Right ventricle myocardium superior (tissue), 1 donor: ENCODE measurements at regions not wholly inside any gene's neighbourhood (a gene's known extent, or its start where the extent isn't known, plus 50 kb on each side); places are given as distances from the start of the nearest gene placed in this dataset.
"Not testable (repeated sequence)": the region's sequence is repeated elsewhere in the genome, so short reads cannot be mapped to it uniquely, and the experiment has no call there.

Experiments used
- ATAC-seq: fragments of 200-7000 bp; cut with Tn5 transposase; one replicate; pipeline ENCODE4 v1.9.1; 2020; ENCODE audit warnings: mild to moderate bottlenecking; ENCODE audit not compliant: poor library complexity
- DNase-seq: peaks from one replicate; pipeline ENCODE4 v3.0.0-alpha.2; 2020
- intact Hi-C: fragments of 100-400 bp; cut with DNase I; formaldehyde crosslinking; loops from one replicate; pipeline ENCODE4 v1.11.2; 2022
- donor health status: DM: no; HTN: yes; CAD: no; lungs with severe emphysema.

DNA sequence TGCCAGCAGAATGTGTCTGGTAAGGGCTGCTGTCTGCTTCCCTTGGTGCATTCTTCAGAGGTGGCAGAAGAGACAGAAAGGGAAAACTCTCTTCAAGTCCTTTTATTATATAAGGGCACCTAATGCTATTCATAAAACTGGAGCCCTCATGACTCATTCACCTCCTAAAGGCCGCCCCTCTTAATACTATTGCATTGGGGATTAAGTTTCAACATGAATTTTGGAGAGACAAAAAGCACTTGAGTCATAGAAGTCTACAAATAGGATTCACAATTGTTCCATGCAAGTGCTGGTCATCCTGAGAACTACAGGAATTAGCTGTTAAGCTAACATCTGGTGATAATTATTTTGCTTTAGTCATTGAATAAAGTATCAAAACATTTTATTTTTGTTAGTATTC lies 349.5 kb downstream of the HS3ST1 start:
- intact Hi-C loops: loop anchor here (5.0 kb wide), 1 partner anchor 42 kb away; no protein-coding TSS in a partner anchor
- DNase-seq (no peak), ATAC-seq (peak; percentile 43)

DNA sequence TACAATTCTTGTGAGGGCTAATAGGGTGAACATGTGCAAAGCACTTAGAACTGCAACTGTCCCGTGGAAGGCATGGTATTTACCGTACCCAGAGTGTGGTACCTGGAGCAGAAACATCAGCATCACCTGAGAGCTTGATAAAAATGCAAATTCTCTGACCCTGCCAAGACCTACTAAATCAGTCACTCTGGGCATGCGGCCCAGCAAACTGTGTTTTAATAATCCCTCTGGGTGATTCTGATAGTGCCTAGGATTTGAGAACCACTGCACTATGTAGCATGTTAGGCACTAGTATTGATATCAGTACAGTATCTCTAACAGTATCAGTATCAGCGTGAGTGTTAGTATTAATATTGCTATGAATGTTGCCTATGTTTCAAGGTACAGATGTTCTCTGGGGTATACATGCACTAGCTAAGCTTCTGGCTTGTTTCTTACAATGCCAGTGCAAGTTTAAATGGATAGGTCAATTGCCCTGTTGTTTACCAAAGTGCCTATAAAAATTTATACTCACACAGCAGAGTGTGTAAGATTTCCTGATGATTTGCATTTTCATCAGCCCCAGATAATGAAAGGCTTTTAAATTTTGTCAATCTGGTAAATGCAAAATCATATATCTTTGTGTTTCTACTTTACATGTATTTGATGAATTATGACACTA lies 354.0 kb downstream of the HS3ST1 start:
- no peak for DNase-seq
- no peak for ATAC-seq
- intact Hi-C loops: loop anchor here (5.0 kb wide), 1 partner anchor 37 kb away; no protein-coding TSS in a partner anchor

- intact Hi-C loops: no loop called here
- ATAC-seq: peak; percentile 95
- DNase-seq: peak; percentile 81
Observed at GRCh38 chr4:11073621-11074051, 355.1 kb downstream of the HS3ST1 start.

GRCh38 chr4:11072999-11073398 lies 355.7 kb downstream of the HS3ST1 start:
- intact Hi-C loops: no loop called here
- DNase-seq (no peak), ATAC-seq (peak; percentile 42)

- DNase-seq (no peak), ATAC-seq (no peak)
- intact Hi-C loops: no loop called here
Observed at GRCh38 chr4:11072463-11072862, 356.2 kb downstream of the HS3ST1 start.

DNA sequence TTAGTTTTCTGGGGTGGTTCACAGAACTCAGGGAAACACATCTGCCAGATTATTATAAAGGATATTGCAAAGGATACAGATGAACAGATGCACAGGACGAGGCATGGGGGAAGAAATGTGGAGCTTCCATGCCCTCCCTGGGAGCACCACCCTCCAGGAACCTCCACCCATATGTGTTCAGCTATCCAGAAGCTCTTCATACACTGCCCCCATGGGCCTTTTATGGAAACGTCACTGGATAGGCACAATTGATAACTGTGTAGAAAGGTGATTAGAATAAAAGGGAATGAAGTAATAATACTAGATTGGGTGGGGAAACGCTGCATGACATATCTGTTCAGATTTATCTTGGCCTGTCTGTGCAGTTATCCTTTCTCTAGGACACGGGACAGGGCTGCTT lies 357.9 kb downstream of the HS3ST1 start:
- no peak for DNase-seq

DNA sequence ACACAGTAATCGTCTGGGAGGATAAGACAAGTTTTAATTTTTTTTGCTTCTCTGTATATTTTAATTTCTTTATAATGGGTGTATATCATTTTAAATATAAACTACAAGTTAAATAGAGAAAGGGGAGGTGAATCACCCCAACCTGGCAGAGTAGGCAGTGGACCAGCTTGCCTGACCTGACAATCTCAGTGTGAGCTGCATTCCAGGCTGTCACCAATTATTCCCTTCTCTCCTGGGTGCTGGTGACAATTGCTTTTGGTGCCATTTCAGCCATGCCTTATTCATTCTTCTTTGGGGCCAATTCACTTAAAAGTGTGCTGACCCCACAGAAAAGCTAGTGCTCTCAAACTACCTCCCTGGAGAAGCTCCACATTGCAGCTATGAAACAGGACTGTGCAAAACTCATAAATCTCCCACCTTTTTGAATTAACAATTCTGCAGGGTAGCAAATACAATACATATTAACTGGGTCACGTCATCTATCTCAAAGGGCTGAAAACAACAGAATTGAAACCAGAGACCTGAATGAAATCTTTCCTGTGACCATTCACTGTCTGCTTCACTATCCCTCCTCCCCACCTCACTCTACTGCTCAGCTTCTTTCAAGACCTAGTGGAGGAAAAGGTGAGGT lies 359.0 kb downstream of the HS3ST1 start:
- intact Hi-C loops: no loop called here
- DNase-seq: no peak
- no peak for ATAC-seq

More for the DNA sequence above, 357.9 kb downstream of the HS3ST1 start:
- no peak for ATAC-seq
- intact Hi-C loops: no loop called here

- intact Hi-C loops: no loop called here
- ATAC-seq (no peak), DNase-seq (no peak)
Observed at GRCh38 chr4:11069083-11069482, 359.6 kb downstream of the HS3ST1 start.

DNA sequence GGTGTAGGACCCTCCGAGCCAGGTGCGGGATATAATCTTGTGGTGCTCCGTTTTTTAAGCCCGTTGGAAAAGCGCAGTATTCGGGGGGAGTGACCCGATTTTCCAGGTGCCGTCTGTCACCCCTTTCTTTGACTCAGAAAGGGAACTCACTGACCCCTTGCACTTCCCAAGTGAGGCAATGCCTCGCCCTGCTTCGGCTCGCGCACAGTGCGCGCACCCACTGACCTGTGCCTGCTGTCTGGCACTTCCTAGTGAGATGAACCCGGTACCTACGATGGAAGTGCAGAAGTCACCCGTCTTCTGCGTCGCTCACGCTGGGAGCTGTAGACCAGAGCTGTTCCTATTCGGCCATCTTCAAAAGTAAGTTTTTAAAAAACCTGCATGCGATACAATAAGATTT lies 362.1 kb downstream of the HS3ST1 start:
- intact Hi-C loops, ATAC-seq, DNase-seq: not testable (repeated sequence)

DNA sequence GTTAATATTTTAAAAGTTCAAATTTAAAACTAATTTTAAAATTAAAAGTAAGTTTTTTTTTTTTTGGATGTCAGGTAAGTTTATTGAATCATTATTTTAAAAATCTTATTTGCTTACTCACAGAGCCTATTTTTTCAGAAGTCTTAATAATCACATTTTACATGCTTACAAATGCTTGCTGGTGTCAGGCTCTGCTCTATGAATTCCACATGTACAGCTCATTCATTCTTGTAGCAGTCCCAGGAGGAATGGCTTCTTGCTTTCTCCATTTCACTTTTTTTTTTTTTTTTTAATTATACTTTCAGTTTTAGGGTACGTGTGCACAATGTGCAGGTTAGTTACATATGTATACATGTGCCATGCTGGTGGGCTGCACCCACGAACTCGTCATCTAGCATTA lies 368.1 kb downstream of the HS3ST1 start:
- DNase-seq, intact Hi-C loops: not testable (repeated sequence)

GRCh38 chr4:11054937-11055336 lies 370.4 kb upstream of the CLNK start:
- ATAC-seq: not testable (repeated sequence)

More for the DNA sequence above, 368.1 kb downstream of the HS3ST1 start:
- not testable (repeated sequence) for ATAC-seq

DNA sequence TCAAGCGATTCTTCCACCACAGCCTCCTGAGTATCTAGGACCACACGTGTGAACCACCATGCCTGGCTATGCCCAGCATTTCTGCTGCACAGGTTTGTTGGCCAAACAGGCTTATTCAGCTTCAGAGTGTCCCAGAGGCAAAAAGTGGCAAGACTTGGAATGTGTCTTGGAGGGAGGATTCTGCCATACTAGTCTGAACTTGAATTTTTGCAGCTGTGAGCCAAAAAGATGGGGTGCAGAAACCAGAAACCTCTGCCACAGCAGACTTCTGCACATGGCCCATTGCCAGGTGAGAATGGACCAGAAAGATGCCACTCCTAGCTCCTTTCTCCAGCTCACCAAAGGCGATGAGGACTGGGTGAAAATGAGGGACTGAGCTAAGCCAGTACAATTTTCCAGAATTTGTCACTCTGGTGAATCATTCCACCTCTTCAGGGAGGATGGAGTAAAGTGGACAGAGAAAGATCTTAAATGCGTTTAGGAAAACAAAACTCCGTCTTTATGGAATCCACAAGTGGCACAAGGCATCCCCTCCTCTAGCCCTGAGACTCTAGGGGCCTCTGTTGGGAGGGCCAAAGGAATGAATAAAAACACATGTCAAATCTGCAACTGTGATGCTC lies 369.1 kb upstream of the CLNK start:
- intact Hi-C loops: no loop called here
- no peak for DNase-seq
- ATAC-seq: no peak

More at GRCh38 chr4:11054937-11055336, 370.4 kb upstream of the CLNK start:
- DNase-seq, intact Hi-C loops: not testable (repeated sequence)

DNA sequence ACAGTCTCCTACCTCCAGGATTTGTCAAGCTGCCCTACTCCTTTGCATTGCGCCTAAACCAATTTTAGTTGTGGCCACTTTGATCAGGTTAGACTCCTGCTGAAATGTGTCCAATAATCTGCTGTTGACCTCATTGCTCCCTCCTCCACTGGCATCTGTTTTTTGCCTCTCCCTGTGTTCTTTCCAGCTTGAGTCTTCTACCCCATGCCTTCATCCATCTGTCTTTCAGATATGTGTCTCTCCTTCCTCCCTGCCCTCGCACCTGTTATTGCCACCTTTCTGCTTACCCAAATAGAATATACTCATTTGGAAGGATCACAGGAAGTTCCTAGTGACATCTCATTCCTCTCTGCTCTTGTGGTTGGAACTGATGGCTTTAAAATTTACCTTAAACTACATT lies 366.6 kb upstream of the CLNK start:
- no peak for ATAC-seq
- intact Hi-C loops: no loop called here
- DNase-seq: no peak

GRCh38 chr4:11050766-11051165 lies 366.2 kb upstream of the CLNK start:
- intact Hi-C loops: no loop called here
- DNase-seq (no peak), ATAC-seq (no peak)

DNA sequence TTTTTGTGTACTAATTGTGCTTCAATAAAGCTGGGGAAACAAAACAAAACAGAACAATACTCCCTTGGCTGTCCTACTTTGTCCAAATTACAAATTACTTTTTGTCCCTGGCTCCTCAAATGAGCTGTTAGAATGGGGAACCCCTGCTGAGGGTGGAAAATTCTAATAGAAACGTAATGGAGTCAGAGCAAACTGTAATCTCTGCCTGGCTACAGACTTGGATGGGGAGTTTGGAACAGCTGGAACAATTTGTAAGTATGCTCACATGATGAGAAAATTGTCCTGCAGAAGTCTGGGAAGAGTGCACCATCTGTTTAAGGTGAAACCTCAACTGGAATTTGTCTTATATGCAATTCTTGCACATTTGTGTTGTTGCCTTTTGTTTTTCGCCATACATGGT lies 364.4 kb upstream of the CLNK start:
- intact Hi-C loops: no loop called here
- ATAC-seq: no peak
- no peak for DNase-seq

DNA sequence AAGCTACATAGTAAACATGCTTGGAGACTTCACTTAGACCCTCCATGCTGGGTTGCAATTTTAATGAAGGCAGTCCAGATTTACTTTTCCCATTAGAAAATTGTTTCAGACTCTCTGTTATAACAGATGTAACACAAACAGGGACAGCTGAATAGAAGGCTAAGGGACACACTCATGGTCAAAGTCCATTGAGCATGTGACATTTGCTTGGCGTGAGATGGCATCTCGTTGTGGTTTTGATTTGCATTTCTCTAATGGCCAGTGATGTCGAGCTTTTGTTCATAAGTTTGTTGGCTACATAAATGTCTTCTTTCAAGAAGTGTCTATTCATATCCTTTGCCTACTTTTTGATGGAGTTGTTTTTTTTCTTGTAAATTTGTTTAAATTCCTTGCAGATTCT lies 358.2 kb upstream of the CLNK start:
- ATAC-seq (no peak), DNase-seq (no peak)
- intact Hi-C loops: no loop called here

DNA sequence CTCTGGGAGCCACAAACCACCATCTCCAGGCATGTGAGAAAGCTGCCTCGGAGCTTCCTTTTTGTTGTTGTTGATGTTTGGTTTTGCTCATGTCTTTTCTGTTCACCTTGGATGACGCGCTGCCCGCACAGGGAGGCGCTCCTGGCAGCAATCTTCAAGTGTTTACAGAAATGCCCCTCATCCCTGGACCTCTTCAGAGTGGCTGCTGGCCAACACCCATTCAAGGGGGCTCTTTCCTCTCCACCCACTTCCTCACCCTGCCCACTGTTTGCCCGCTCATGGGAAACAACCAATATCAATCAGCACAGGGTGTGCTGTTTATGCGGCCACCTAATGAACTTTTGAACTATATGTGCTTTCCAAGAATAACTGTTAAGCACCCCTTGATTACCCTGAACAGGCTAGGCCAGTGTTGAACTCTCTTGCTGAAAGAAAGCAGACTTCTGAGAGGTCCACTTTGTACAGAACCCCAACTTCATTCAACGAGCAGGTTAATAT lies 355.1 kb upstream of the CLNK start:
- intact Hi-C loops: loop anchor here (5.0 kb wide), 1 partner anchor 38 kb away; no protein-coding TSS in a partner anchor
- ATAC-seq: no peak
- DNase-seq: no peak

- no peak for ATAC-seq
- intact Hi-C loops: loop anchor here (5.0 kb wide), 1 partner anchor 38 kb away; no protein-coding TSS in a partner anchor
Observed at GRCh38 chr4:11038926-11039325, 354.4 kb upstream of the CLNK start.

DNA sequence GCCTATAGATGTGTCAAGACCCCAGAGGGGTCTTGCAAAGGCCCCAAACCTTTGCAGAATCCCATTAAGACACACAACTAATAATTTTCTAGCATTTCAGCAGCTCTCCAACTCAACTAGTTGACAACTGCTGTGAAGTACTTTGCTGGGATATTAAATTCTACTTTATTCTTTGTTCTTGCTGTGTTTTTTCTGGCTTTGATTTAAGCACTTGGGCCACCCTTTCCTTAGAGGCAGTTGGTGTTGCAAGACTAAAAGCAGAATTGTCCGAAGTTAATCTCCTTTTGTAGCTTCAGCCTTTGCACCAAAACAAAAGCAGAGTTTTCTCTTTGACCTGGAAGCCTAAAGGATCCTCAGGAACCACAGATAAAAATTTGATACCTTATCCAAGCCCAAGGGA lies 353.1 kb upstream of the CLNK start:
- DNase-seq (no peak), ATAC-seq (peak; percentile 78)
- intact Hi-C loops: loop anchor here (5.0 kb wide), 1 partner anchor 40 kb away; no protein-coding TSS in a partner anchor

More at GRCh38 chr4:11038926-11039325, 354.4 kb upstream of the CLNK start:
- no peak for DNase-seq
